ENCODE measurements at regions not wholly inside any gene's neighbourhood (a gene's known extent, or its start where the extent isn't known, plus 50 kb on each side); places are given as distances from the start of the nearest gene placed in this dataset.

- CTCF ChIA-PET: no interaction called here
Observed at GRCh38 chr3:137924628-137925027, 85.3 kb upstream of the CLDN18 start.

DNA sequence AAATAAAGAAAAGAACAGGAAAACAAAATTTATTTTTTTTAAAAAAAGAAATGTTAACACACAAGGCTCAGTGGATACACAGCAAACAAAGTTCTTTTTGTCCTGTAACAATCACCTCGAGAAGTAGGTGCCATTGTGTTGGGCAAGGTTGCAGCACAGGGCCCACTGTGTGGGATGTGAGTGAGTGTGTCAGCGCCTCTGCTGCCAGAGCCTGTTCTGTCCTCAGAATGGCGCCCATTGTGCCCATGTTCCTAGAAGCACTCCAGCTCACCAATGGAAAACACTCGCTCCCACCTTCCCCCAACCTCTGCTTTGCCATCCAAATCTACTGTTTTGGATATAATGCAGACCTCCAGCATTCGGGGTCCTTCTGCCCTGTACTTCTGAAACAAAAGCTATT, 84.9 kb upstream of the CLDN18 start:
- Histone ChIP-seq H2AFZ (no peak overlapping the region), H3F3A (ENCODE audit: insufficient read depth, low read depth) (no peaks in the 10 kb centered on the region), H3K9me3 (ENCODE audit: insufficient read depth, low read depth) (no peaks in the 10 kb centered on the region), H3K79me2 (ENCODE audit: low read depth) (no peaks in the 10 kb centered on the region), H3K4me1 (replicated peaks; ENCODE audit: insufficient read depth) (no peaks in the 10 kb centered on the region), H3K4me3 (no peak overlapping the region), H3K36me3 (ENCODE audit: low read depth) (no peaks in the 10 kb centered on the region), H3K9me2 (ENCODE audit: insufficient read depth) (no peaks in the 10 kb centered on the region), H3K4me2 (no peak overlapping the region), H3K27me3 (ENCODE audit: insufficient read depth, low read depth) (peaks cover 17% of the 10 kb centered on the region), H4K20me1 (ENCODE audit: insufficient read depth) (no peaks in the 10 kb centered on the region), H3K27ac (no peak overlapping the region)
- no peak for DNase-seq
- ChIA-PET POLR2A (ENCODE audit: unreplicated experiment) (no interaction called here), CTCF (no interaction called here)
- TF ChIP-seq EZH2 (IDR thresholded peaks at IDR 0.05; ENCODE audit: low read depth): no peak
- TF ChIP-seq, protein P1, sequence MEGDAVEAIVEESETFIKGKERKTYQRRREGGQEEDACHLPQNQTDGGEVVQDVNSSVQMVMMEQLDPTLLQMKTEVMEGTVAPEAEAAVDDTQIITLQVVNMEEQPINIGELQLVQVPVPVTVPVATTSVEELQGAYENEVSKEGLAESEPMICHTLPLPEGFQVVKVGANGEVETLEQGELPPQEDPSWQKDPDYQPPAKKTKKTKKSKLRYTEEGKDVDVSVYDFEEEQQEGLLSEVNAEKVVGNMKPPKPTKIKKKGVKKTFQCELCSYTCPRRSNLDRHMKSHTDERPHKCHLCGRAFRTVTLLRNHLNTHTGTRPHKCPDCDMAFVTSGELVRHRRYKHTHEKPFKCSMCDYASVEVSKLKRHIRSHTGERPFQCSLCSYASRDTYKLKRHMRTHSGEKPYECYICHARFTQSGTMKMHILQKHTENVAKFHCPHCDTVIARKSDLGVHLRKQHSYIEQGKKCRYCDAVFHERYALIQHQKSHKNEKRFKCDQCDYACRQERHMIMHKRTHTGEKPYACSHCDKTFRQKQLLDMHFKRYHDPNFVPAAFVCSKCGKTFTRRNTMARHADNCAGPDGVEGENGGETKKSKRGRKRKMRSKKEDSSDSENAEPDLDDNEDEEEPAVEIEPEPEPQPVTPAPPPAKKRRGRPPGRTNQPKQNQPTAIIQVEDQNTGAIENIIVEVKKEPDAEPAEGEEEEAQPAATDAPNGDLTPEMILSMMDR (conservative IDR thresholded peaks at IDR 0.05): no peak
- BruUV-seq (replicated peaks): no TSS peak
- intact Hi-C loops (cut with micrococcal nuclease; ENCODE audit: unreplicated experiment): no loop called here

More at GRCh38 chr3:137924628-137925027, 85.3 kb upstream of the CLDN18 start:
- POLR2A ChIA-PET (ENCODE audit: unreplicated experiment): no interaction called here
- H3K4me2 ChIP-seq: no peak overlapping the region
- no peak overlapping the region for H3K27ac ChIP-seq
- no peaks in the 10 kb centered on the region for H3F3A ChIP-seq (ENCODE audit: insufficient read depth, low read depth)
- no peak overlapping the region for H3K4me3 ChIP-seq
- TF ChIP-seq, protein P1 (conservative IDR thresholded peaks at IDR 0.05): no peak
- TF ChIP-seq EZH2 (IDR thresholded peaks at IDR 0.05; ENCODE audit: low read depth): no peak
- intact Hi-C loops (cut with micrococcal nuclease; ENCODE audit: unreplicated experiment): no loop called here
- no peaks in the 10 kb centered on the region for H3K4me1 ChIP-seq (replicated peaks; ENCODE audit: insufficient read depth)
- no peaks in the 10 kb centered on the region for H3K79me2 ChIP-seq (ENCODE audit: low read depth)
- BruUV-seq (replicated peaks): no TSS peak
- H3K9me3 ChIP-seq (ENCODE audit: insufficient read depth, low read depth): no peaks in the 10 kb centered on the region
- no peaks in the 10 kb centered on the region for H3K36me3 ChIP-seq (ENCODE audit: low read depth)
- H4K20me1 ChIP-seq (ENCODE audit: insufficient read depth): no peaks in the 10 kb centered on the region
- H2AFZ ChIP-seq: no peak overlapping the region
- no peaks in the 10 kb centered on the region for H3K9me2 ChIP-seq (ENCODE audit: insufficient read depth)
- peaks cover 20% of the 10 kb centered on the region for H3K27me3 ChIP-seq (ENCODE audit: insufficient read depth, low read depth)
- DNase-seq: no peak

- BruUV-seq (replicated peaks): no TSS peak
Observed at GRCh38 chr3:137926991-137927390, 83.0 kb upstream of the CLDN18 start.

More at GRCh38 chr3:137926991-137927390, 83.0 kb upstream of the CLDN18 start:
- H3K27me3 ChIP-seq (ENCODE audit: insufficient read depth, low read depth): peaks cover 24% of the 10 kb centered on the region
- no peaks in the 10 kb centered on the region for H3K9me3 ChIP-seq (ENCODE audit: insufficient read depth, low read depth)
- H3K9me2 ChIP-seq (ENCODE audit: insufficient read depth): no peaks in the 10 kb centered on the region
- H3F3A ChIP-seq (ENCODE audit: insufficient read depth, low read depth): no peaks in the 10 kb centered on the region
- ChIA-PET POLR2A (ENCODE audit: unreplicated experiment) (no interaction called here), CTCF (no interaction called here)
- no peaks in the 10 kb centered on the region for H3K4me1 ChIP-seq (replicated peaks; ENCODE audit: insufficient read depth)
- H3K4me2 ChIP-seq: no peak overlapping the region
- H3K4me3 ChIP-seq: no peak overlapping the region
- H3K27ac ChIP-seq: no peak overlapping the region
- TF ChIP-seq, protein P1 (conservative IDR thresholded peaks at IDR 0.05): no peak
- TF ChIP-seq EZH2 (IDR thresholded peaks at IDR 0.05; ENCODE audit: low read depth): no peak
- no peak for DNase-seq
- intact Hi-C loops (cut with micrococcal nuclease; ENCODE audit: unreplicated experiment): no loop called here
- no peaks in the 10 kb centered on the region for H3K79me2 ChIP-seq (ENCODE audit: low read depth)
- no peaks in the 10 kb centered on the region for H4K20me1 ChIP-seq (ENCODE audit: insufficient read depth)
- H2AFZ ChIP-seq: no peak overlapping the region
- H3K36me3 ChIP-seq (ENCODE audit: low read depth): no peaks in the 10 kb centered on the region
